Colonic mucosa (tissue), 4 donors: ENCODE measurements at regions not wholly inside any gene's neighbourhood (a gene's known extent, or its start where the extent isn't known, plus 50 kb on each side); places are given as distances from the start of the nearest gene placed in this dataset.
A peak's percentile ranks its signal among the peaks of the same experiment; 100 is the strongest.

Source experiments
- DNase-seq: peaks from one replicate; pipeline ENCODE4 v3.0.0-alpha.2; 2020
- H3K27ac ChIP-seq: fragments of 200-600 bp; one replicate; pipeline ENCODE4 v1.8.0; 2021
- H3K27me3 ChIP-seq: fragments of 200-600 bp; one replicate; pipeline ENCODE4 v1.8.0; 2021
- H3K36me3 ChIP-seq: fragments of 200-600 bp; one replicate; pipeline ENCODE4 v1.8.0; 2021
- H3K4me1 ChIP-seq: fragments of 200-600 bp; one replicate; pipeline ENCODE4 v1.8.0; 2021; ENCODE audit warnings: mild to moderate bottlenecking
- H3K4me3 ChIP-seq: fragments of 200-600 bp; one replicate; pipeline ENCODE4 v1.8.0; 2021
- H3K9ac ChIP-seq, 2 donors: one replicate each; pipeline ENCODE4 v1.7.0; 2013; ENCODE audit warnings: control low read depth in 2 of 2, low read depth in 2 of 2, low read length in 2 of 2
- H3K9me3 ChIP-seq: fragments of 200-600 bp; one replicate; pipeline ENCODE4 v1.8.0; 2021
- CTCF ChIP-seq: fragments of 200-600 bp; IDR thresholded peaks from one replicate; pipeline ENCODE4 v1.8.0; 2022; ENCODE audit warnings: antibody characterized with exemption, mild to moderate bottlenecking
- intact Hi-C: fragments of 100-400 bp; cut with DNase I; formaldehyde crosslinking; loops from one replicate; pipeline ENCODE4 v1.14.1; 2022
- donor health status: healthy.
- donor health status: DM: no; HTN: no; CAD: no.
- donor health status: DM: no; HTN: no; CAD: no.

DNA sequence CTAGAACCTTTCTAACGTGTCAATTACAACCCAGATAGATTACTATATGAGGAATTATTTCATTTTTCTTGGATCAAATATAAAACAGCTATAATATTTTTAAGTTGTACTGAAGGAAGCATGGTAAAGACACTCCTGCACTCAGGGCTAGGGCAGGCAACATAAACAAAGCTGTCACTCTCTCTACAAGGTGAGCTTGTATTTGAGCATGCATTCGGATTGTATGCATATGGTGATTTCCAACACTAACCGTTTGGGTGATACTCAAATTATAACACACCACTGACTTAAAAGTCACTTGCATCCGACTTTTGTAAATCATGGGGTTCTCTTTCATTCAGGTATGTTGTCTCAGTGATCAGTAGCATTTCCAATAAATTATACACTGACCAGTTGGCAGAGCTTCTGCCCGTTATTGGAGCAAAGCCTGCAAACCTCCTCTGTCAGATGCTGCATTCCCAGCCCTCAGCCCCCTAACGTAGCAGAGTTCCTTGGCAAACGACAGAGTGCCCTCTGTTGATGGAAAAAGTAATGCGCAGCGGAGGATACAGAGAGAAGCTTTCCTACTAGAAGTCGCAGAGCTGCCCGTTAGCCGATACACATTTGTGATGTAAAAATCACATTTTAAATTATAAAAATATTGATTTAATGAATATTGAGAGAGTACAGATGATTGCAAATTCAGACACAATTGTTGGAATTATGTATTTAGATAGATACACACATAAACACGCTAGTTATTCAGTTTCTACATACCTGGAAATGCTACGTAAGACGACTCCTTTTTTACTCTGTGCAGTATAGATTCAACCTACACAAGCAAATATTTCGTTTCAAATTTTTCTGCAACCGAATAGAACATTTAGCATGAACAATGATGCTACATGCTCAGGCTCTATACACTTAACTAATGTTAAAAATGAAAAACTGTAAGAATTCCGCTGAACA is 173.9 kb upstream of the SP4 start:
- DNase-seq, result peak; percentile 58
- H3K27ac ChIP-seq, result no peak overlapping the region
- no peak overlapping the region for H3K9ac ChIP-seq
- peak; percentile 58 for TF ChIP-seq CTCF
- no peaks in the 10 kb centered on the region for H3K4me1 ChIP-seq
- H3K9me3 ChIP-seq, result no peaks in the 10 kb centered on the region
- intact Hi-C loops, result loop anchor here (5.0 kb wide), 1 partner anchor 477 kb away; no protein-coding TSS in a partner anchor
- no peaks in the 10 kb centered on the region for H3K36me3 ChIP-seq
- H3K4me3 ChIP-seq, result no peak overlapping the region
- peaks cover 9% of the 10 kb centered on the region for H3K27me3 ChIP-seq

DNA sequence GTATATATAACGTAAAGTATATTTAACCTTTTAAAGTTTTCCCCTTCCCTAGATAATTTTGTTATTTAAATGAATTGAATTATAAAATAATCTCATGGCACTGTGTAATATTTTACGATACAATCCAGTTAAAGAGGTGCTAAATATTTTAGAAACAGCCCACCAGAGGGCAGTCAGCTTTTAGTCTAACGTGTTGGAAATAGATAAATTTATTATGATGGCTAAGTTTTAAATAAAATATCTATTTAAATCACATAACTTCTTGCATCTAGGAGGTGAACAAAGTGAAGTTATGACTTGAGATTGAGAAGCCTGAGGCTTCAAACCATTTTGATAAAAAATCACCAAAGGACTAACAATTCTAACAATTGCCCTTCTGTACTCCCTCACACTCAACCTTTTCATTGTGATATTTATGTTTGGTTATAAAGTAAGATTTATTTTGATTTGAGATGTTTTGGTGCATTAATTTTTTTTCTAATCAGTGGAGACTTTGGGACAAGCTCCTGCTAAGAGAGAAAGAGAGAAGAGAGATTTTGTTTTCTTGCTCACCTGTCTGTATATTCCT is 171.5 kb upstream of the SP4 start:
- peak; percentile 19 for DNase-seq
- peak; percentile 25 for TF ChIP-seq CTCF
- no peaks in the 10 kb centered on the region for H3K4me1 ChIP-seq
- no peaks in the 10 kb centered on the region for H3K9me3 ChIP-seq
- H3K27me3 ChIP-seq, result peaks cover 9% of the 10 kb centered on the region
- intact Hi-C loops, result loop anchor here (5.0 kb wide), 1 partner anchor 269 kb away; no protein-coding TSS in a partner anchor
- H3K36me3 ChIP-seq, result no peaks in the 10 kb centered on the region
- H3K9ac ChIP-seq, result no peak overlapping the region
- H3K27ac ChIP-seq, result no peak overlapping the region
- no peak overlapping the region for H3K4me3 ChIP-seq

- H3K4me1 ChIP-seq, result no peaks in the 10 kb centered on the region
- intact Hi-C loops, result loop anchor here (2.0 kb wide), 1 partner anchor 246 kb away; no protein-coding TSS in a partner anchor
- TF ChIP-seq CTCF, result no peak
- H3K27ac ChIP-seq, result no peak overlapping the region
- no peak overlapping the region for H3K9ac ChIP-seq
- no peaks in the 10 kb centered on the region for H3K27me3 ChIP-seq
- no peaks in the 10 kb centered on the region for H3K9me3 ChIP-seq
- no peaks in the 10 kb centered on the region for H3K36me3 ChIP-seq
- no peak for DNase-seq
- H3K4me3 ChIP-seq, result no peak overlapping the region
These were observed 166.9 kb upstream of the SP4 start for GRCh38 chr7:21260939-21261338.

DNA sequence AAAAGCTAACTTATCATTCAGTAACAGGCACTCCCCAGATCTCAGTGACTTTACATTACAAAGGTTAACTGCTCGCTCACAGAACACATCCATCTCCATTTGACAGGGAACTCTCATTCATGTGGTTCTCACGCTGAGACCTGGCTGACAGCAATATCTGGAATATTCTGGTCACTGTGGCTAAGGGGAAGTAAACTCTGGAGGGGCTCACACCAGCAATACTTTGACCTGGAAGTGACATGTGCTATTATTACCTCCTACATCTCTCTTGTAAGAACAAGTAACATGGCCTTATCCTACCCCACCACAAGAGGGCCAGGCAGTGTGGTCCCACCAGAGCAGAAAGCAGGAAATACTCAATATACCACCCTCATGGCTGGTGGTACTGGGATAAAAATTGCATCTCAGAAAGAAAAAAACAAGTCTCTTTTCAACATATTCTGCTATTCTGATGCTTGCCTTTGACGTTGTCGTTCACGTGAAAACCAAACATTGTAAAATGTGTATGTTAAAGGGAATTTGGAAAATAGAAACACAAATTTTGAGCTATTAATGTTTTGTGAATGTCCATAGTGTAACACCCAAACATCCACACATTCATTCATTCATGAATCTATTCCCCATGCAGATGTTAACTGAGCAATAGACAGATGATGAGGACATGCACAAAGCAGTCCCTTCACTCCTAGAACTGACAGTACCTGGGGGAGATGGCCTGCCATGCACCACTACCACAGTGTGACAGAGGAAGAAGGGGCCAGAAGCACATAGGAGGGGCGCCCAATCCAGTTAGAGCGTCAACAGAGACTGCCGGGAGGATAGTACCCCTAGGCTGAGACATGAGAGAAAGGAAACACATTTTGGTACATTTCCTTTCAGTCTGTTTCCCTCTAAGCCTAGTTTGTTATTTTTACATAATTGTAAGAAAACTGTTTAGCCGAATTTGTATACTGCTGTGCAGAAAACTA is 166.0 kb upstream of the SP4 start:
- peak; percentile 19 for DNase-seq
- peak; percentile 36 for TF ChIP-seq CTCF
- Histone ChIP-seq H3K9ac (no peak overlapping the region), H3K9me3 (no peaks in the 10 kb centered on the region), H3K36me3 (no peaks in the 10 kb centered on the region), H3K4me3 (no peak overlapping the region), H3K27me3 (no peaks in the 10 kb centered on the region), H3K27ac (no peak overlapping the region), H3K4me1 (no peaks in the 10 kb centered on the region)
- intact Hi-C loops, result loop anchor here (2.0 kb wide), 1 partner anchor 245 kb away; no protein-coding TSS in a partner anchor

GRCh38 chr7:21269021-21269420 is 158.9 kb upstream of the SP4 start:
- H3K27me3 ChIP-seq, result no peaks in the 10 kb centered on the region
- no peaks in the 10 kb centered on the region for H3K9me3 ChIP-seq
- H3K4me3 ChIP-seq, result no peak overlapping the region
- intact Hi-C loops, result no loop called here
- no peak for TF ChIP-seq CTCF
- H3K27ac ChIP-seq, result no peak overlapping the region
- H3K36me3 ChIP-seq, result no peaks in the 10 kb centered on the region
- no peak for DNase-seq
- no peaks in the 10 kb centered on the region for H3K4me1 ChIP-seq
- H3K9ac ChIP-seq, result no peak overlapping the region
